ENCODE measurements at regions not wholly inside any gene's neighbourhood (a gene's known extent, or its start where the extent isn't known, plus 50 kb on each side); places are given as distances from the start of the nearest gene placed in this dataset.

DNA sequence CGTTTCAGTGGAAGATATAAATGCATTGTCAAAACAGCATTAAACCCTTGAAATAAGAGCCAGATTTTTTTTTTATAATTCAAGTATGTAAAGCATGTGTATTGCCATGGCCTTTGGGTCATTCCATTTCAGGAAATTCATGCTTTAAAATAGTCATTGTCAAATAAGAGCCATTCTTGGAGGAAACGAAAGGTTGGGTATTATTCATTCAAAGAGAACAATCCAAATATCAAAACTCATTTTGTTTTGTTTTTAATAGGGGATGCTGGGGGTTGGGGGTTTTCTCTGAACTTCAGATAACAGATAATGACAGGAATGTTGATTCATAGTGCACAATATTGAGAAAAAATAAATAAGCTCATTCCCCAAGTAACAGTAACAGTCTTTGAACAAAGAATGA lies 174.4 kb upstream of the NUDT4 start:
- no peak overlapping the region for H2AFZ ChIP-seq
- no peak for DNase-seq
- H4K20me1 ChIP-seq (ENCODE audit: insufficient read depth) = no peaks in the 10 kb centered on the region
- peaks cover 22% of the 10 kb centered on the region for H3K4me1 ChIP-seq (replicated peaks; ENCODE audit: insufficient read depth)
- intact Hi-C loops (cut with micrococcal nuclease; ENCODE audit: unreplicated experiment) = no loop called here
- no peak overlapping the region for H3K27ac ChIP-seq
- CTCF ChIA-PET = interaction anchor here (0.7 kb wide), 1 partner anchor 555 kb away, joined by 3 read pairs; no protein-coding TSS in a partner anchor
- no peaks in the 10 kb centered on the region for H3K79me2 ChIP-seq (ENCODE audit: low read depth)
- no TSS peak for BruUV-seq (replicated peaks)
- no peaks in the 10 kb centered on the region for H3K9me3 ChIP-seq (ENCODE audit: insufficient read depth, low read depth)
- H3K9me2 ChIP-seq (ENCODE audit: insufficient read depth) = no peaks in the 10 kb centered on the region
- H3F3A ChIP-seq (ENCODE audit: insufficient read depth, low read depth) = peaks cover 4% of the 10 kb centered on the region; the same call in 1 of the 2 replicates
- H3K4me2 ChIP-seq = no peak overlapping the region
- H3K36me3 ChIP-seq (ENCODE audit: low read depth) = no peaks in the 10 kb centered on the region
- TF ChIP-seq CTCF (conservative IDR thresholded peaks at IDR 0.05) (no peak), EZH2 (IDR thresholded peaks at IDR 0.05; ENCODE audit: low read depth) (no peak)
- POLR2A ChIA-PET (ENCODE audit: unreplicated experiment) = no interaction called here
- H3K4me3 ChIP-seq = no peak overlapping the region
- no peaks in the 10 kb centered on the region for H3K27me3 ChIP-seq (ENCODE audit: insufficient read depth, low read depth)

GRCh38 chr12:93204896-93205295 lies 172.8 kb upstream of the NUDT4 start:
- Histone ChIP-seq H3K4me1 (replicated peaks; ENCODE audit: insufficient read depth) (peaks cover 8% of the 10 kb centered on the region), H4K20me1 (ENCODE audit: insufficient read depth) (no peaks in the 10 kb centered on the region), H3K9me2 (ENCODE audit: insufficient read depth) (no peaks in the 10 kb centered on the region), H3K27me3 (ENCODE audit: insufficient read depth, low read depth) (no peaks in the 10 kb centered on the region), H2AFZ (no peak overlapping the region), H3F3A (ENCODE audit: insufficient read depth, low read depth) (peaks cover 4% of the 10 kb centered on the region; the same call in 1 of the 2 replicates), H3K9me3 (ENCODE audit: insufficient read depth, low read depth) (no peaks in the 10 kb centered on the region), H3K27ac (no peak overlapping the region), H3K4me2 (no peak overlapping the region), H3K36me3 (ENCODE audit: low read depth) (no peaks in the 10 kb centered on the region), H3K79me2 (ENCODE audit: low read depth) (no peaks in the 10 kb centered on the region), H3K4me3 (no peak overlapping the region)
- DNase-seq = no peak
- CTCF ChIA-PET = no interaction called here
- POLR2A ChIA-PET (ENCODE audit: unreplicated experiment) = no interaction called here
- intact Hi-C loops (cut with micrococcal nuclease; ENCODE audit: unreplicated experiment) = no loop called here
- no TSS peak for BruUV-seq (replicated peaks)
- TF ChIP-seq EZH2 (IDR thresholded peaks at IDR 0.05; ENCODE audit: low read depth) = no peak
- TF ChIP-seq CTCF (conservative IDR thresholded peaks at IDR 0.05) = no peak

DNA sequence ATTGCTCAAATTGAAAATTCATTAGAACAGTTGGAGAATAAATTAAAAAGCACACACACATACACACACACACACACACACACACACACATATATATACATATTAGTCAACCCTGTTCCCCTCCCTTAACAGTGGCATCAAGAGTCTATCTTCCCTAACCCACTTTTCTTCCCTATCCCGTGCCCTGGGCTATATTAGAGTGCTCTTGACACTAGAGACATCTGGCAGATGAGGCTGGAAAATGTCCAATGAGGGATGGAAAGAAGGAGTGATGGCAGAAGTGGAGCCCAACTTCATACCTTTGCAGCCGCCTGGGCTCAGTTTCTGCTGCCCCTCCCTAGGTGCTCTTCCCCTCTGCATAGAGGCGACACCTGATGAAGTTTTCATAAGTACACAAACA lies 172.4 kb upstream of the NUDT4 start:
- no peaks in the 10 kb centered on the region for H3K36me3 ChIP-seq (ENCODE audit: low read depth)
- peaks cover under 1% of the 10 kb centered on the region; the same call in 1 of the 2 replicates for H3F3A ChIP-seq (ENCODE audit: insufficient read depth, low read depth)
- BruUV-seq (replicated peaks) = no TSS peak
- no peak overlapping the region for H3K4me3 ChIP-seq
- H3K9me3 ChIP-seq (ENCODE audit: insufficient read depth, low read depth) = no peaks in the 10 kb centered on the region
- H3K79me2 ChIP-seq (ENCODE audit: low read depth) = no peaks in the 10 kb centered on the region
- ChIA-PET POLR2A (ENCODE audit: unreplicated experiment) (no interaction called here), CTCF (no interaction called here)
- H3K27me3 ChIP-seq (ENCODE audit: insufficient read depth, low read depth) = no peaks in the 10 kb centered on the region
- intact Hi-C loops (cut with micrococcal nuclease; ENCODE audit: unreplicated experiment) = no loop called here
- H3K4me2 ChIP-seq = no peak overlapping the region
- no peak overlapping the region for H2AFZ ChIP-seq
- H4K20me1 ChIP-seq (ENCODE audit: insufficient read depth) = no peaks in the 10 kb centered on the region
- H3K9me2 ChIP-seq (ENCODE audit: insufficient read depth) = no peaks in the 10 kb centered on the region
- no peak overlapping the region for H3K27ac ChIP-seq
- H3K4me1 ChIP-seq (replicated peaks; ENCODE audit: insufficient read depth) = peaks cover 3% of the 10 kb centered on the region; the same call in 1 of the 2 replicates
- no peak for TF ChIP-seq CTCF (conservative IDR thresholded peaks at IDR 0.05)
- no peak for TF ChIP-seq EZH2 (IDR thresholded peaks at IDR 0.05; ENCODE audit: low read depth)
- DNase-seq = no peak
